ENCODE measurements at regions not wholly inside any gene's neighbourhood (a gene's known extent, or its start where the extent isn't known, plus 50 kb on each side); places are given as distances from the start of the nearest gene placed in this dataset.

GRCh38 chr9:109549386-109549785 is 51.3 kb upstream of the PTPN3 start:
- no peak for DNase-seq

- DNase-seq, result no peak
Measured at GRCh38 chr9:109551651-109552050, 53.5 kb upstream of the PTPN3 start.

- DNase-seq, result no peak
Measured at GRCh38 chr9:109555215-109555614, 57.1 kb upstream of the PTPN3 start.

GRCh38 chr9:109556061-109556460 is 58.0 kb upstream of the PTPN3 start:
- no peak for DNase-seq

- DNase-seq, result no peak
Measured at GRCh38 chr9:109556786-109557185, 58.7 kb upstream of the PTPN3 start.

GRCh38 chr9:109557481-109557880 is 59.4 kb upstream of the PTPN3 start:
- DNase-seq, result no peak

GRCh38 chr9:109558718-109559151 is 60.6 kb upstream of the PTPN3 start:
- DNase-seq, result no peak

- DNase-seq, result no peak
Measured at GRCh38 chr9:109560470-109561132, 62.5 kb upstream of the PTPN3 start.

GRCh38 chr9:109561137-109561536 is 63.0 kb upstream of the PTPN3 start:
- DNase-seq, result no peak

- no peak for DNase-seq
Measured at GRCh38 chr9:109568089-109568488, 70.0 kb upstream of the PTPN3 start.

GRCh38 chr9:109568568-109569210 is 70.6 kb upstream of the PTPN3 start:
- no peak for DNase-seq

- DNase-seq, result peak; percentile 8
Measured at GRCh38 chr9:109574061-109574882, 76.2 kb upstream of the PTPN3 start.

- DNase-seq, result no peak
Measured at GRCh38 chr9:109576762-109577161, 78.7 kb upstream of the PTPN3 start.

- no peak for DNase-seq
Measured at GRCh38 chr9:109579191-109579948, 81.3 kb upstream of the PTPN3 start.

- DNase-seq, result no peak
Measured at GRCh38 chr9:109582386-109582785, 84.3 kb upstream of the PTPN3 start.

GRCh38 chr9:109584205-109584604 is 86.1 kb upstream of the PTPN3 start:
- no peak for DNase-seq

- DNase-seq, result no peak
Measured at GRCh38 chr9:109585796-109586195, 87.7 kb upstream of the PTPN3 start.

GRCh38 chr9:109586993-109587392 is 88.9 kb upstream of the PTPN3 start:
- DNase-seq, result no peak

- DNase-seq, result no peak
Measured at GRCh38 chr9:109588415-109588814, 90.3 kb upstream of the PTPN3 start.

- DNase-seq, result no peak
Measured at GRCh38 chr9:109590966-109591365, 92.9 kb upstream of the PTPN3 start.

- DNase-seq, result no peak
Measured at GRCh38 chr9:109591691-109592090, 93.6 kb upstream of the PTPN3 start.

GRCh38 chr9:109593612-109594011 is 95.5 kb upstream of the PTPN3 start:
- DNase-seq, result no peak

GRCh38 chr9:109597496-109597895 is 99.4 kb upstream of the PTPN3 start:
- no peak for DNase-seq

Measured in CD4-positive, alpha-beta T cell treated with Interleukin-4 for 4 hours (primary cell).